NAMALWA (cell line): ENCODE measurements at regions not wholly inside any gene's neighbourhood (a gene's known extent, or its start where the extent isn't known, plus 50 kb on each side); places are given as distances from the start of the nearest gene placed in this dataset.

ENCODE experiments used
- DNase-seq: peaks from one replicate; pipeline ENCODE4 v3.0.0-alpha.2; 2015; ENCODE audit warnings: low spot score

- DNase-seq, result peak; percentile 79
These were observed 124.1 kb upstream of the RPS6KA2 start for GRCh38 chr6:166751051-166751595.

DNA sequence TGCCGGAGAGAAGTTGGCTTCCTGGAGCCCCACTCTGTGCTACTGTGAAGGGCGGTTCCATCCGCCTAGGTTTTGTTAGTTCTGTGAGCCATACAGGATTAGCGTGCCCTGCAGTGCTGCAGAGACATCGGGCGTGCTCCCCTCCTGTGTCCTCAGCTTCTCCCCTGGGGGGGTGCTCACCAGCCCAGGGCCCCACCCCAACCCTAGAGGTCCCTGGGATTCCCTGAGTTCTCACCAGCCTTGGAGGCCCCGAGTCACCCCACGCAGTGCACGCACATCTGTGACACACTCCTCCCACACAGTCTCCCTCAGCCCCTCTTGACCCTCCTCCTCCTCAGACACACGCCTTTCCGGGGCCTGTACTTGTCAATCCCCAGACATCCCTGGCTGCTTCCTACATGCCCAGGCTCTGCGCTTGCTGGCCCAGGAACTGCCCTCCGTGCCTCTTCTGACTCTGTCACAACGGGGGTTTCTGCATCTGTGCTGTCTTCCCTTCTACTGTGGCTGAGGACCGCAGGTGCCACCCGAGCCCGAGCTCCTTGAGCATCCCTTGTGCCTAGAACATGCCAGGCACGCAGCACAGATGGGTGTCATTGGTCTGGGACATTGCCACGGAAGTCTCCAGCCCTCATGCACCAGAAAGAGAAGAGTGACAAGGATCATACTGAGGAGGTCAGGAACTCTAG, 123.2 kb upstream of the RPS6KA2 start:
- no peak for DNase-seq

DNA sequence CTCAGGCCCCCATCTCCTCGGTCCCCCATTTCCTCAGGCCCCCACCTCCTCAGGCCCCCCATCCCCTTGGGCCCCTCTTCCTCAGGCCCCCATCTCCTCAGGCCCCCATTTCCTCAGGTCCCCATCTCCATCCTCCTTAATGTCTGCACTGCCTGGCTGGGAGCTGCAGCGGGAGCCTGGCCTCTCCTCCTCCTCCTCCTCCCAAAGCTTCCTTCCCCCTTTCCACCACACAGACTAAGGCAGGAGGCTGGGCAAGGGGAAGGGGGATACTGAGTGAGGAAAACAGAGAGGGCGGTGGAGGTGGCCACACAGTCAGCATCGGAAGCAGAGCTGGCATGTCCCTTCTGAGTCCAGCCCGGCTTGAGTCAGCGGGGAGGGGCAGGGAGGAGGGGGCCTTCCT, 122.6 kb upstream of the RPS6KA2 start:
- no peak for DNase-seq

DNA sequence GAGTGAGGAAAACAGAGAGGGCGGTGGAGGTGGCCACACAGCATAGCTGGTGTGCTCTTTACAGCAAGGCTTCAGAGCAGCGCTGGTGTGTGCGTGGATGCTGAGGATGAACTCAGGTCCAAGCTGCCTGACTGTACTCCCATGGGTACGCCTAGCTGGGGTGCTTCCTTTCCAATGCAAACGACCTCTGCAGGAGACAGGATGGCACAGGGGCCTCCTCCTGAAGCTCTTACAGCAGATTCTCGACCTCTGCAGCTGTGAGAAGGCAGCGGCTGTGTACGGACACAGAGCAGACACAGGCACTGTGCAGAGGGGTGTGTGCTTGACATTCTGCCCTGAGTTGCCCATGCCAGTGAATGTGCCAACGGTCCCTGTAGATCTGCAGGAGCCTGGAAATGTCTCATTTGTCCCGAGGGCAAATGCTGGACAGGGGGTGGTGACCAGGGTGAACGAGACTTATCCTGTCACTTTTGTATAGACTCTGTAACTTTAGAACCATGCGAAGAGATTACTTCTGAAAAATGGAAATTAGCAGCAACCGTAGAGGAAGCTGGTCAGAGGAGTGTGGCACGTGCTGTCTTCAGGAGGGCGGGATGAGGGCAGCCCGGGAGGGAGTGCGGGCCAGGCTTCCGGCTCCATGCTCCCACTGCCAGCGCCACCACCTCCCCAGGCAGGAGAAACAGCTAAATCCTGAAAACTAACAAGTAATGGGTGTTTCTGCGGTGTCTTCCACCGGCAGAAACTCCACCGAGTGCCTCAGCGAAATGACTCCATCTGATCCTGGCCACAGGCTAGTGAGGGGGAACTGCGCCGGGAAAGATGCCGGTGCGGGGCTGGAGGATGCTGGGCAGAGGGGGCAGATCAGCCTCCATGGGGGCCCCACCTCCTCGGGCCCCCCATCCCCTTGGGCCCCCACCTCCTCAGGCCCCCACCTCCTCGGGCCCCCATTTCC, 120.9 kb upstream of the RPS6KA2 start:
- DNase-seq, result peak; percentile 16

- peak; percentile 14 for DNase-seq
These were observed 119.0 kb upstream of the RPS6KA2 start for GRCh38 chr6:166745801-166746668.

DNA sequence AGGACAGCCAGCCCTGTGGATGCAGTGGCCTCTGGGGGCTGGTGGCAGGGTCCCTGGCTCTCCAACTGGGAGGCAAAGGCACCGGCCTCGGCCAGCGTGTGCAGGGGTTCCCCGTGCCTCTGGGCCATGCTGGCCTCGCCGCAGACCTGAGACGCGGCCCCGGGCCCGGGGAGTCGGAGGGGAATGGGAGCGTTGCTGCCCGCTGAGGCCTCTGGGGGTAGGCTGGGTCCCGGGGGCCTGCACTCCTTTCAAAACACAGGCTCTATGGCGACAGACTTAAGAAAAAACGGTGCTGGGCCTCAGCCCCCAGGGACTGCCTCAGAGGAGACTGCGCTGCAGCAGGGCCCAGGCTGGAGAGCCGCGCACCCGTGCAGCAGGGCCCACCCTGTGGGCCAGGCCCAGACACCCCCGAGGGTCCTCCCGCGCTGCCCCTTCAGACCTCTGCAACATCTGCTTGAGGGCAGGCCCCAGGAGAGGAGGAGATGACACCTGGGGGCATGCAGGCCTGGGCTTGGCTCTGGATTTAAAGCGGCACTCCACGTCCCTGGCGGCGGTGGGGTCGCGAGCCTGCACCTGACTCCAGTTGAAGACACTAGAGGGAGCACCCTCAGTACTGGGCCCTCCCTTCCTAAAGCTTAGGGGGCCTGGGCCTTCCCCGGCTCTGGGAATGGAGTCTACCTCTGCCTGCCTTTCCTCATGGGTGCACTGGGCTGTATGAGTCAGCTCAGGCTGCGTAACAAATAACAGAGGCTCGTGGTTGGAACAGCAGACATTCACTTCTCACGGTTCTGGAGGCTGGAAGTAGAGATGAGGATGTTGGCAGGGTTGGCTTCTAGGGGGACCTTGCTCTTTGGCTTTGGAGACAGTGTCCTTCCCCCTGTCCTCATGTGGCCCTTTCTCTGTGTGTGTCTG, 117.4 kb upstream of the RPS6KA2 start:
- DNase-seq, result no peak

- DNase-seq, result no peak
These were observed 116.6 kb upstream of the RPS6KA2 start for GRCh38 chr6:166743406-166744222.

GRCh38 chr6:166742981-166743380, 115.9 kb upstream of the RPS6KA2 start:
- DNase-seq, result no peak

- DNase-seq, result no peak
These were observed 112.9 kb upstream of the RPS6KA2 start for GRCh38 chr6:166739976-166740318.

GRCh38 chr6:166739117-166739975, 112.3 kb upstream of the RPS6KA2 start:
- DNase-seq, result no peak

- no peak for DNase-seq
These were observed 111.5 kb upstream of the RPS6KA2 start for GRCh38 chr6:166738386-166739116.

- no peak for DNase-seq
These were observed 110.2 kb upstream of the RPS6KA2 start for GRCh38 chr6:166737261-166737660.

DNA sequence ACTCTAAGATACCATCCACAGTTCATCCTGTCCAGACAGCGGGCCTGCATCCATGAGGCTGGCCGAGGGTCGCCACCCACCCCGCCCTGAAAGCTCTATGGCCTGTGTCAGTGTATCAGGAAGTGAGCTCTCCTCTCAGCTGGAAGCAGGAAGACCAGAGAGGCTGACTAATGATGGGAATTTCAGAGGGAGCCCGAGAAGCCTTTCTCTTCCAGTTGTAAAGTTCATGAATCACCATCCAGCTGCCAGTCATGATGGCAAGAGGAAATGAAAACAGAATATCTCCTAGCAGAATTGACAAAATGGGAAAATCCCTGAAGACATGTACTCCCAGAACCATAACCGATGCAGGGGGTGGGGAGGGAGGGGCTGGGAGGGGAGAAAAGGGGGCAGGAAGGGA, 109.6 kb upstream of the RPS6KA2 start:
- no peak for DNase-seq

DNA sequence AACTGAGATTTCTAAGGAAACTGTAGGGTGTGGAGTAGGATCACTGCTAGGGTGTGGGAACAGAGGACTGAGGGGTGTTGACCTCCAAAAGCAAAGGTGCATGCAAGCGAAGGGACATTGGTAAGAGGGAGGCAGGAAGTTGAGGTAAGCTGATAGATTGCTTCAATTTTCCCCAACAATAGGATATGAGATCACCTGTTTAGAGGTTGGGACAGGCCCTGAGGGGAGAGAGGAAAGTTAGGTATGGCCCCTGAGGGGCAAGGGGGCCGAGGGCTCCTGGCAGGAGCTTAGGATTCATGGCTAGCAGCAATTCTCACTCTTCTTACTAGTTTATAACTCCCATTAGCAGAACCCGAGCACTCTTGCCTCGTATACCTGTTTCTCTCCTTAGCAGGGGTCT, 106.8 kb upstream of the RPS6KA2 start:
- no peak for DNase-seq

GRCh38 chr6:166729658-166730057, 102.6 kb upstream of the RPS6KA2 start:
- no peak for DNase-seq

- no peak for DNase-seq
These were observed 102.0 kb upstream of the RPS6KA2 start for GRCh38 chr6:166728884-166729530.

DNA sequence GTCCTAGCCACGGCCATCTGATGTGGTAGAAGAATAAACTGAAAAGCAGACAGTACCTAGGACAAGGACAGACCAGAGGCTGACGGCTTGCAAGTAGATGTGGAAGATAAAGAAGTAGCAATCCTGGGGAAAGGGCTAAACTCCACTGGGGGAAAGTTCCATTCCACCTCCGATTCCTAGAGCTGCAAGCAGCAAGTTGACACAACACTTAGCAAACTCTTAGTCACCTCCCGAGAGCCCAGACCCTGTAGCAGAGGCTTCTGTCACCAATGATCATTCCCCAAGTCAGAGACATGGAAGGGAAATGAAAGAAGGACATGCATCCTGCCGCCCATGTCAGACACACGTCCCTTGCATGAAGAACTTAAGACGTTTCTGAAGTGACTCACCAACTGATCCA, 99.2 kb upstream of the RPS6KA2 start:
- DNase-seq, result no peak

- DNase-seq, result no peak
These were observed 98.5 kb upstream of the RPS6KA2 start for GRCh38 chr6:166725571-166725970.
